MM.1S (cell line): ENCODE measurements at regions not wholly inside any gene's neighbourhood (a gene's known extent, or its start where the extent isn't known, plus 50 kb on each side); places are given as distances from the start of the nearest gene placed in this dataset.
"Not testable (repeated sequence)": the region's sequence is repeated elsewhere in the genome, so short reads cannot be mapped to it uniquely, and the experiment has no call there.

Experiments
- DNase-seq: peaks from one replicate; pipeline ENCODE4 v3.0.0-alpha.2; 2015
- H2AFZ ChIP-seq: fragments of 300-600 bp; sonication (generic); 2 replicates; pipeline ENCODE4 v1.6.0; 2016; ENCODE audit warnings: antibody characterized with exemption, low read length
- H3F3A ChIP-seq: fragments of 300-600 bp; sonication (generic); 2 replicates; pipeline ENCODE4 v1.6.1; 2016; ENCODE audit warnings: mild to moderate bottlenecking, antibody characterized with exemption, low read length, moderate library complexity, mixed read lengths; ENCODE audit not compliant: insufficient read depth
- H3K27ac ChIP-seq: fragments of 300-600 bp; sonication (generic); 2 replicates; pipeline ENCODE4 v1.5.1; 2016; ENCODE audit warnings: mild to moderate bottlenecking, low read length
- H3K27me3 ChIP-seq: fragments of 300-600 bp; sonication (generic); replicated peaks from 2 replicates; pipeline ENCODE4 v1.6.0; 2016; ENCODE audit warnings: low read length; ENCODE audit not compliant: insufficient read depth
- H3K36me3 ChIP-seq: fragments of 300-600 bp; sonication (generic); replicated peaks from 2 replicates; pipeline ENCODE4 v1.6.1; 2016; ENCODE audit warnings: mild to moderate bottlenecking, low read length, mixed read lengths; ENCODE audit not compliant: insufficient read depth
- H3K4me1 ChIP-seq: fragments of 300-600 bp; sonication (generic); 2 replicates; pipeline ENCODE4 v1.6.1; 2016; ENCODE audit warnings: low read length, mixed read lengths
- H3K4me2 ChIP-seq: fragments of 300-600 bp; sonication (generic); 2 replicates; pipeline ENCODE4 v1.6.0; 2016; ENCODE audit warnings: low read depth, low read length
- H3K4me3 ChIP-seq: fragments of 300-600 bp; sonication (generic); 2 replicates; pipeline ENCODE4 v1.5.1; 2016; ENCODE audit warnings: low read length, mixed read lengths
- H3K79me2 ChIP-seq: fragments of 300-600 bp; sonication (generic); 2 replicates; pipeline ENCODE4 v1.6.1; 2016; ENCODE audit warnings: mixed run types, low read length, mixed read lengths
- H3K9ac ChIP-seq: fragments of 300-600 bp; sonication (generic); 2 replicates; pipeline ENCODE4 v1.6.1; 2016; ENCODE audit warnings: low read length, mixed read lengths
- H3K9me2 ChIP-seq: fragments of 300-600 bp; sonication (generic); replicated peaks from 2 replicates; pipeline ENCODE4 v1.6.1; 2016; ENCODE audit warnings: mild to moderate bottlenecking, low read length, mixed read lengths; ENCODE audit not compliant: insufficient read depth
- H3K9me3 ChIP-seq: fragments of 300-600 bp; sonication (generic); replicated peaks from 2 replicates; pipeline ENCODE4 v1.6.1; 2016; ENCODE audit warnings: mild to moderate bottlenecking, low read length, mixed read lengths; ENCODE audit not compliant: insufficient read depth
- H4K20me1 ChIP-seq: fragments of 300-600 bp; sonication (generic); 2 replicates; pipeline ENCODE4 v1.6.1; 2016; ENCODE audit warnings: mild to moderate bottlenecking, low read length, moderate library complexity, mixed read lengths; ENCODE audit not compliant: insufficient read depth
- CTCF ChIP-seq: fragments of 300-600 bp; sonication (generic); IDR thresholded peaks from 2 replicates; pipeline ENCODE4 v1.5.1; 2016; ENCODE audit warnings: antibody characterized with exemption, low read length, mixed read lengths
- EZH2 ChIP-seq: fragments of 300-600 bp; sonication (generic); optimal IDR thresholded peaks from 2 replicates; pipeline ENCODE3; 2017; ENCODE audit warnings: low read depth, mild to moderate bottlenecking, antibody characterized with exemption, low read length, mixed read lengths
- EZH2phosphoT487 ChIP-seq: fragments of 300-600 bp; sonication (generic); IDR thresholded peaks from 2 replicates; pipeline ENCODE4 v1.6.1; 2018; ENCODE audit warnings: antibody characterized with exemption, low read length

DNA sequence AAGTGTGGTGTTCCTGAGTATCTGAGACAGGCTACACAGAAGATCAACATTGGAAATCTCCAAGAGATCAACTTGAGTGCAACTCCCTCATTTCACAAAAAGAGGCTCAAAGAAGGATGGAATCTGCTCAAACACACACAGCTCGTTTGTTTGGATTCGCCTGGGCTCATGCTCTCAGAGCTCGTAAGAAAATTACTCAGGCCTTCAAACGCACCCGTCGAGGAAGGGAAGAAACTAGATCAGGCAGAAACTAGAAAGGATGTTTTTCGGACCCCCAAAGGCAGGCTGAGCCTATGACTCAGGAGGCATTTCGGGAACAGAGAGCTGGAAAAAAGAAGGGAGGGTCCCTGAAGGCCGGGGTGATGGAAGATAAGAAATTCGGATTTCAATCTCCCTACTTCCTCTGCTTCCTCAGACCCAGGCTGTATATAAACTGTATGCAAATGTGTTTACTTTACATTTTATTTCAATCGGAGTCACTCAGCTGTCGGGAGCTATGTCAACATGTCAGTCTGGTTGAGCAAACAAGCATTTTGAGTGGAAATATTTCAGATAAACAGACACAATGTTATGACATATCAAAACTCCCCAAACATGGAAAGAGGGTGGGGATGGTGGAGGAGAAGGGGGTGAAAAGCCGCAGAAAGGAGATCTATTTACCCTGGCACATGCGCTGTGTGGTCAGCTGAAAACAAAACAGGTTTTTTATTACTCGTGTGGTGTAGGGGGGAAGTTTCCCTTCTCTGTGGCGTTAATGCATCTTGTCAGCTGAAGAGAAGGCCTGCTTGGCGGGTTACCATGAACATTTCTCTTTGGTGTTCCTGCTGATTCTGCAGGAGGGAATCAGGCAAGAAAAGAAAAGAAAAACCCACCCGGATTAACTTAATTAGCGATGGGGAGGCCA, 129.1 kb upstream of the TBX3 start:
- H2AFZ ChIP-seq: no peak overlapping the region
- H3K36me3 ChIP-seq: no peaks in the 10 kb centered on the region
- H3F3A ChIP-seq: no peaks in the 10 kb centered on the region
- H3K27me3 ChIP-seq: no peaks in the 10 kb centered on the region
- no peak overlapping the region for H3K4me3 ChIP-seq
- H3K9ac ChIP-seq: no peak overlapping the region
- no peak for TF ChIP-seq EZH2
- TF ChIP-seq EZH2phosphoT487: no peak
- TF ChIP-seq CTCF: no peak
- no peaks in the 10 kb centered on the region for H3K79me2 ChIP-seq
- no peak overlapping the region for H3K4me2 ChIP-seq
- H3K27ac ChIP-seq: no peak overlapping the region
- DNase-seq: no peak
- H4K20me1 ChIP-seq: no peaks in the 10 kb centered on the region
- H3K9me2 ChIP-seq: no peaks in the 10 kb centered on the region
- H3K4me1 ChIP-seq: no peaks in the 10 kb centered on the region
- H3K9me3 ChIP-seq: no peaks in the 10 kb centered on the region

DNA sequence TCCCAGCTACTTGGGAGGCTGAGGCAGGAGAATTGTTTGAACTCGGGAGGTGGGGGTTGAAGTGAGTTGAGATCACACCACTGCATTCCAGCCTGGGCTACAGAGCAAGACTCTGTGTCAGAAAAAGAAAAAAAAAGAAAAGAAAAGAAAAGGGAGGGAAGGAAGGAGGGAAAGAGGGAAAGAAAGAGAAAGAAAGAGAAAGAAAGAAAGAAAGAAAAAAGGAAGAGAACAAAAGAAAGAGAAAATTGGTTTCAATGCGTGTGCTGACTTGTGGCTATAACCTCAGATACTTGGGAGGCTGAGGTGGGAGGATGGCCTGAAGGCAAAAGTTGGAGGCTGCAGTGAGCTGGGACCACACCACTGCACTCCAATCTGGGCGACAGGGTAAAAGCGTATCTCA, 128.4 kb upstream of the TBX3 start:
- no peak for DNase-seq
- H3K79me2 ChIP-seq: no peaks in the 10 kb centered on the region
- H3K4me3 ChIP-seq: no peak overlapping the region
- no peak overlapping the region for H3K9ac ChIP-seq
- H3K36me3 ChIP-seq: no peaks in the 10 kb centered on the region
- H3K27me3 ChIP-seq: no peaks in the 10 kb centered on the region
- no peak for TF ChIP-seq EZH2phosphoT487
- TF ChIP-seq CTCF: no peak
- TF ChIP-seq EZH2: no peak
- H3K27ac ChIP-seq: no peak overlapping the region
- H2AFZ ChIP-seq: no peak overlapping the region
- no peaks in the 10 kb centered on the region for H3K9me3 ChIP-seq
- no peak overlapping the region for H3K4me2 ChIP-seq
- H4K20me1 ChIP-seq: no peaks in the 10 kb centered on the region
- no peaks in the 10 kb centered on the region for H3K4me1 ChIP-seq
- no peaks in the 10 kb centered on the region for H3K9me2 ChIP-seq
- H3F3A ChIP-seq: no peaks in the 10 kb centered on the region

DNA sequence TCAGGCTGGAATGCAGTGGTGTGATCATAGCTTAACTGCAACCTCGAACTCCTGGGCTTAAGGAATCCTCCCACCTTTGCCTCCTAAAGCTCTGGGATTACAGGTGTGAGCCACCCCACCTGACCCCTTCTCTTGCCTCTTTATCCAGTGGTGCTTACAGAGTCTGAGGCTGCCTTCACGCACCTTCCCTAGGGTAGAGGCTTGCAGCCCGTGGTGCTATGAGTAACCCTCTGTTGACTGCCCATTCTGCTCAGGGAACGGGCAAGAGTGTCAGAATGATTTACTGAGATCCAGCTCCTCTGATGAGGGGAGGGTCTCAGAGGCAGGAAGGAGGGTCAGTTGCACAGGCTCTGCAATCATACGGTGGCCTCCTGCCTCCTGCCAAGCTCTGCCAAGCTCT, 125.1 kb upstream of the TBX3 start:
- Histone ChIP-seq H3K9ac (no peak overlapping the region), H3K79me2 (no peaks in the 10 kb centered on the region), H2AFZ (no peak overlapping the region), H3F3A (no peaks in the 10 kb centered on the region), H4K20me1 (no peaks in the 10 kb centered on the region), H3K27ac (no peak overlapping the region), H3K9me3 (no peaks in the 10 kb centered on the region), H3K4me3 (no peak overlapping the region), H3K4me1 (no peaks in the 10 kb centered on the region), H3K4me2 (no peak overlapping the region), H3K36me3 (no peaks in the 10 kb centered on the region), H3K27me3 (no peaks in the 10 kb centered on the region), H3K9me2 (no peaks in the 10 kb centered on the region)
- TF ChIP-seq EZH2: no peak
- no peak for TF ChIP-seq CTCF
- TF ChIP-seq EZH2phosphoT487: no peak
- no peak for DNase-seq

GRCh38 chr12:114801381-114801780, 117.4 kb upstream of the TBX3 start:
- H3K27me3 ChIP-seq, H4K20me1 ChIP-seq: not testable (repeated sequence)

DNA sequence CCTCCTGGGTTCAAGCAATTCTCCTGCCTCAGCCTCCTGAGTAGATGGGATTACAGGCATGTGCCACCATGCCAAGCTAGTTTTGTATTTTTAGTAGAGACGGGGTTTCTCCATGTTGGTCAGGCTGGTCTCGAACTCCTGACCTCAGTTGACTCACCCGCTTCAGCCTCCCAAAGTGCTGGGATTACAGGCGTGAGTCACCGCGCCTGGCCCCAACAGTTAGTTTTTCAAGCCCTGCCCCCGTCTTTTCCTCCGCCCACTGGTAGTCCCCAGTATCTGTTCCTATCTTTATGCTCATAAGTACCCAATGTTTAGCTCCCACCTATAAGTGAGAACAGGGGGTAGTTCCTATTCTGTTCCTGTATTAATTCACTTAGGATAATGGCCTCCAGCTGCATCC, 116.6 kb upstream of the TBX3 start:
- not testable (repeated sequence) for H3F3A ChIP-seq, H3K4me1 ChIP-seq, H3K9me2 ChIP-seq, H3K4me2 ChIP-seq, H3K9me3 ChIP-seq, H3K79me2 ChIP-seq, H3K9ac ChIP-seq, H3K27me3 ChIP-seq, H3K4me3 ChIP-seq, DNase-seq, H2AFZ ChIP-seq, H4K20me1 ChIP-seq, H3K27ac ChIP-seq, H3K36me3 ChIP-seq

More at GRCh38 chr12:114801381-114801780, 117.4 kb upstream of the TBX3 start:
- not testable (repeated sequence) for H3K9me3 ChIP-seq, H3K79me2 ChIP-seq, H3K4me1 ChIP-seq, H3F3A ChIP-seq, H2AFZ ChIP-seq, H3K36me3 ChIP-seq, H3K4me3 ChIP-seq, H3K9ac ChIP-seq, H3K4me2 ChIP-seq, H3K27ac ChIP-seq, H3K9me2 ChIP-seq, DNase-seq
